Liver (tissue), 3 donors: ENCODE measurements at regions not wholly inside any gene's neighbourhood (a gene's known extent, or its start where the extent isn't known, plus 50 kb on each side); places are given as distances from the start of the nearest gene placed in this dataset.

Source experiments
- EGR1 ChIP-seq, 2 donors: IDR thresholded peaks; 2 replicates each; pipeline ENCODE4 v1.6.1; 2016 to 2018; ENCODE audit warnings: antibody characterized with exemption in 2 of 2, low read depth in 2 of 2
- FOXA1 ChIP-seq: IDR thresholded peaks from 2 replicates; pipeline ENCODE4 v1.6.1; 2016; ENCODE audit warnings: antibody characterized with exemption
- GABPA ChIP-seq, 2 donors: IDR thresholded peaks in 1 of 2; conservative IDR thresholded peaks in 1 of 2; 2 replicates each; pipeline ENCODE4 v1.6.1; 2016; ENCODE audit warnings: antibody characterized with exemption in 2 of 2, mild to moderate bottlenecking in 1 of 2, moderate library complexity in 1 of 2
- JUND ChIP-seq, 2 donors: IDR thresholded peaks; 2 replicates each; pipeline ENCODE4 v1.6.1; 2016; ENCODE audit warnings: antibody characterized with exemption in 2 of 2
- RAD21 ChIP-seq, 2 donors: IDR thresholded peaks; 2 replicates each; pipeline ENCODE4 v1.6.1; 2016; ENCODE audit warnings: antibody characterized with exemption in 2 of 2, mild to moderate bottlenecking in 2 of 2
- RXRA ChIP-seq, 2 donors: IDR thresholded peaks; 2 replicates each; pipeline ENCODE4 v1.6.1; 2017 to 2018; ENCODE audit warnings: antibody characterized with exemption in 2 of 2, mild to moderate bottlenecking in 1 of 2
- SP1 ChIP-seq: IDR thresholded peaks from 2 replicates; pipeline ENCODE4 v1.6.1; 2018; ENCODE audit warnings: antibody characterized with exemption, mild to moderate bottlenecking
- TAF1 ChIP-seq: conservative IDR thresholded peaks from 2 replicates; pipeline ENCODE4 v1.6.1; 2016; ENCODE audit warnings: antibody characterized with exemption, mild to moderate bottlenecking
- YY1 ChIP-seq: IDR thresholded peaks from 2 replicates; pipeline ENCODE4 v1.6.1; 2016; ENCODE audit warnings: antibody characterized with exemption, mild to moderate bottlenecking
- TF ChIP-seq, protein P1 (sequence below): IDR thresholded peaks from 2 replicates; pipeline ENCODE4 v1.6.1; 2016; ENCODE audit warnings: antibody characterized with exemption
- TF ChIP-seq, protein P2 (sequence below): fragments of 150-350 bp; IDR thresholded peaks from 2 replicates; pipeline ENCODE4 v1.5.1; 2017; ENCODE audit warnings: improper control_type of control experiment, low read depth, low read length; ENCODE audit not compliant: missing input control
- TF ChIP-seq, protein P3 (sequence below): IDR thresholded peaks from 2 replicates; pipeline ENCODE4 v1.6.1; 2016; ENCODE audit warnings: antibody characterized with exemption, mild to moderate bottlenecking
- TF ChIP-seq, protein P4 (sequence below): IDR thresholded peaks from 2 replicates; pipeline ENCODE4 v1.6.1; 2016; ENCODE audit warnings: antibody characterized with exemption
- donor health status: healthy.
- donor health status: healthy.

DNA sequence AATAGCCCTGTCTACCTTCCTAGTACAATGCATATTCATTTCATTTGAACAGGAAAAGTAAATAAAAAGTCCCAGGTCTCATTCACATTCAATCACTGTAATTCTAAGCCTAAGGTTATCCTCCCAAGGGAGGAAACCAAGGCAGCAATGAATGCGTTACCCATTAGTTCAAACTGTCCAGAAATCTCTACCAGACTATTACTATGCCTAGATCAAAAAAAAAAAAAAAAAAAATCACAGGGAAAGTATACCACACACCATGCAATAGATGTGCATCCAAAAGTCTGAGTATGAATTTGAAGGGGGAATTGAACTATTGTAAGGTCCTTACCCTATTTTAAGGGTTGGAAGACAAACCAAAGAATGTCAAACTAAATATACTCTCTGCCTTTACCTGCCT is 598.0 kb upstream of the API5 start:
- TF ChIP-seq, protein P1, sequence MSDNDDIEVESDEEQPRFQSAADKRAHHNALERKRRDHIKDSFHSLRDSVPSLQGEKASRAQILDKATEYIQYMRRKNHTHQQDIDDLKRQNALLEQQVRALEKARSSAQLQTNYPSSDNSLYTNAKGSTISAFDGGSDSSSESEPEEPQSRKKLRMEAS, result no peak
- TF ChIP-seq, protein P2, sequence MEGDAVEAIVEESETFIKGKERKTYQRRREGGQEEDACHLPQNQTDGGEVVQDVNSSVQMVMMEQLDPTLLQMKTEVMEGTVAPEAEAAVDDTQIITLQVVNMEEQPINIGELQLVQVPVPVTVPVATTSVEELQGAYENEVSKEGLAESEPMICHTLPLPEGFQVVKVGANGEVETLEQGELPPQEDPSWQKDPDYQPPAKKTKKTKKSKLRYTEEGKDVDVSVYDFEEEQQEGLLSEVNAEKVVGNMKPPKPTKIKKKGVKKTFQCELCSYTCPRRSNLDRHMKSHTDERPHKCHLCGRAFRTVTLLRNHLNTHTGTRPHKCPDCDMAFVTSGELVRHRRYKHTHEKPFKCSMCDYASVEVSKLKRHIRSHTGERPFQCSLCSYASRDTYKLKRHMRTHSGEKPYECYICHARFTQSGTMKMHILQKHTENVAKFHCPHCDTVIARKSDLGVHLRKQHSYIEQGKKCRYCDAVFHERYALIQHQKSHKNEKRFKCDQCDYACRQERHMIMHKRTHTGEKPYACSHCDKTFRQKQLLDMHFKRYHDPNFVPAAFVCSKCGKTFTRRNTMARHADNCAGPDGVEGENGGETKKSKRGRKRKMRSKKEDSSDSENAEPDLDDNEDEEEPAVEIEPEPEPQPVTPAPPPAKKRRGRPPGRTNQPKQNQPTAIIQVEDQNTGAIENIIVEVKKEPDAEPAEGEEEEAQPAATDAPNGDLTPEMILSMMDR, result no peak
- TF ChIP-seq SP1 (no peak), FOXA1 (no peak), YY1 (no peak), TAF1 (no peak), RAD21 (IDR thresholded peaks at IDR 0.05) (no peak), RXRA (IDR thresholded peaks at IDR 0.05) (no peak), GABPA (IDR thresholded peaks at IDR 0.05 in 1 of 2, conservative IDR thresholded peaks at IDR 0.05 in 1 of 2) (no peak), EGR1 (IDR thresholded peaks at IDR 0.05; ENCODE audit: low read depth in 2 of 2) (no peak), JUND (IDR thresholded peaks at IDR 0.05) (no peak)
- TF ChIP-seq, protein P3, sequence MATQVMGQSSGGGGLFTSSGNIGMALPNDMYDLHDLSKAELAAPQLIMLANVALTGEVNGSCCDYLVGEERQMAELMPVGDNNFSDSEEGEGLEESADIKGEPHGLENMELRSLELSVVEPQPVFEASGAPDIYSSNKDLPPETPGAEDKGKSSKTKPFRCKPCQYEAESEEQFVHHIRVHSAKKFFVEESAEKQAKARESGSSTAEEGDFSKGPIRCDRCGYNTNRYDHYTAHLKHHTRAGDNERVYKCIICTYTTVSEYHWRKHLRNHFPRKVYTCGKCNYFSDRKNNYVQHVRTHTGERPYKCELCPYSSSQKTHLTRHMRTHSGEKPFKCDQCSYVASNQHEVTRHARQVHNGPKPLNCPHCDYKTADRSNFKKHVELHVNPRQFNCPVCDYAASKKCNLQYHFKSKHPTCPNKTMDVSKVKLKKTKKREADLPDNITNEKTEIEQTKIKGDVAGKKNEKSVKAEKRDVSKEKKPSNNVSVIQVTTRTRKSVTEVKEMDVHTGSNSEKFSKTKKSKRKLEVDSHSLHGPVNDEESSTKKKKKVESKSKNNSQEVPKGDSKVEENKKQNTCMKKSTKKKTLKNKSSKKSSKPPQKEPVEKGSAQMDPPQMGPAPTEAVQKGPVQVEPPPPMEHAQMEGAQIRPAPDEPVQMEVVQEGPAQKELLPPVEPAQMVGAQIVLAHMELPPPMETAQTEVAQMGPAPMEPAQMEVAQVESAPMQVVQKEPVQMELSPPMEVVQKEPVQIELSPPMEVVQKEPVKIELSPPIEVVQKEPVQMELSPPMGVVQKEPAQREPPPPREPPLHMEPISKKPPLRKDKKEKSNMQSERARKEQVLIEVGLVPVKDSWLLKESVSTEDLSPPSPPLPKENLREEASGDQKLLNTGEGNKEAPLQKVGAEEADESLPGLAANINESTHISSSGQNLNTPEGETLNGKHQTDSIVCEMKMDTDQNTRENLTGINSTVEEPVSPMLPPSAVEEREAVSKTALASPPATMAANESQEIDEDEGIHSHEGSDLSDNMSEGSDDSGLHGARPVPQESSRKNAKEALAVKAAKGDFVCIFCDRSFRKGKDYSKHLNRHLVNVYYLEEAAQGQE, result no peak
- TF ChIP-seq, protein P4, sequence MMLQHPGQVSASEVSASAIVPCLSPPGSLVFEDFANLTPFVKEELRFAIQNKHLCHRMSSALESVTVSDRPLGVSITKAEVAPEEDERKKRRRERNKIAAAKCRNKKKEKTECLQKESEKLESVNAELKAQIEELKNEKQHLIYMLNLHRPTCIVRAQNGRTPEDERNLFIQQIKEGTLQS, result no peak
